GM13976 (cell line): ENCODE measurements at regions not wholly inside any gene's neighbourhood (a gene's known extent, or its start where the extent isn't known, plus 50 kb on each side); places are given as distances from the start of the nearest gene placed in this dataset.

Experiments used
- DNase-seq: peaks from one replicate; pipeline ENCODE4 v3.0.0; 2012; ENCODE audit warnings: low spot score
- in situ Hi-C: fragments of 300-500 bp; cut with MboI; formaldehyde crosslinking; loops from one replicate; pipeline ENCODE4 v1.12.0; 2022; ENCODE audit warnings: low sequenced_read_pairs, mixed read lengths, inconsistent platforms; ENCODE audit not compliant: unreplicated experiment
- TF ChIP-seq, protein P1 (sequence below): IDR thresholded peaks from 2 replicates; pipeline ENCODE4 v1.5.1; 2012; ENCODE audit warnings: borderline replicate concordance, mild to moderate bottlenecking; ENCODE audit not compliant: insufficient read depth; ENCODE audit errors: extremely low read depth, missing control alignments, control extremely low read depth

DNA sequence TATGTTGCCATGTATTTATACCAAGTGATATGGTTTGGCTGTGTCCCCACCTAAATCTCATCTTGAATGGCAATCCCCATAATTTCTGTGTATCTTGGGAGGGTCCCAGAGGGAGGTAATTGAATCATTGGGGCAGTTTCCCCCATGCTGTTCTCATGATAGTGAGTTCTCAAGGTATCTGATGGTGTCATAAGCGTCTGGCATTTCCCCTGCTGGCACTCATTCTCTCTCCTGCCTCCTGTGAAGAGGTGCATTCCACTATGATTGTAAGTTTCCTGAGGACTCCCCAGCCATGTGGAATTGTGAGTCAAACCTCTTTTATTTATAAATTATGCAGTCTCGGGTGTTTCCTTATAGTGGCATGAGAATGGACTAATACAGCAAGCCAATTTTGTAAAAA lies 140.8 kb upstream of the ADAMTSL1 start:
- TF ChIP-seq, protein P1, sequence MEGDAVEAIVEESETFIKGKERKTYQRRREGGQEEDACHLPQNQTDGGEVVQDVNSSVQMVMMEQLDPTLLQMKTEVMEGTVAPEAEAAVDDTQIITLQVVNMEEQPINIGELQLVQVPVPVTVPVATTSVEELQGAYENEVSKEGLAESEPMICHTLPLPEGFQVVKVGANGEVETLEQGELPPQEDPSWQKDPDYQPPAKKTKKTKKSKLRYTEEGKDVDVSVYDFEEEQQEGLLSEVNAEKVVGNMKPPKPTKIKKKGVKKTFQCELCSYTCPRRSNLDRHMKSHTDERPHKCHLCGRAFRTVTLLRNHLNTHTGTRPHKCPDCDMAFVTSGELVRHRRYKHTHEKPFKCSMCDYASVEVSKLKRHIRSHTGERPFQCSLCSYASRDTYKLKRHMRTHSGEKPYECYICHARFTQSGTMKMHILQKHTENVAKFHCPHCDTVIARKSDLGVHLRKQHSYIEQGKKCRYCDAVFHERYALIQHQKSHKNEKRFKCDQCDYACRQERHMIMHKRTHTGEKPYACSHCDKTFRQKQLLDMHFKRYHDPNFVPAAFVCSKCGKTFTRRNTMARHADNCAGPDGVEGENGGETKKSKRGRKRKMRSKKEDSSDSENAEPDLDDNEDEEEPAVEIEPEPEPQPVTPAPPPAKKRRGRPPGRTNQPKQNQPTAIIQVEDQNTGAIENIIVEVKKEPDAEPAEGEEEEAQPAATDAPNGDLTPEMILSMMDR, result no peak
- in situ Hi-C loops, result no loop called here
- no peak for DNase-seq

DNA sequence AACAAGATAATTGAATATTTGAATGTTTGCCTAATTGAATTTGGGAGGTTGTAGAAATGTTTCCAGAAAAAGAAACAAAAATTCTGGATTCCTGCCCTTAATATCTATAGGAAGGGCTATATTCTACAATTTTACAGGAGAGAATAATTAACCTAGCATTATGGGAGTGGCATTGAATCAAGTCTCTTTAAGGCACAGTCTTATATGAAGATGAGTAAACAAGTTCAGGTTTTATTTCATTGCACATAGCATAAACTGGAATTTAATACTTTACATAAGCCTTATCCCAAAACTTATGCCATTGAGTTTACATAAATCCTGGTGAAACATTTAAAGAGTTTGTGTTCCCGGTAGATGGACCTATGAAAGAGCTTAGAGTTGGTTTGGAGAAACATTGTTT lies 138.1 kb upstream of the ADAMTSL1 start:
- no peak for DNase-seq
- TF ChIP-seq, protein P1, result no peak
- in situ Hi-C loops, result no loop called here

DNA sequence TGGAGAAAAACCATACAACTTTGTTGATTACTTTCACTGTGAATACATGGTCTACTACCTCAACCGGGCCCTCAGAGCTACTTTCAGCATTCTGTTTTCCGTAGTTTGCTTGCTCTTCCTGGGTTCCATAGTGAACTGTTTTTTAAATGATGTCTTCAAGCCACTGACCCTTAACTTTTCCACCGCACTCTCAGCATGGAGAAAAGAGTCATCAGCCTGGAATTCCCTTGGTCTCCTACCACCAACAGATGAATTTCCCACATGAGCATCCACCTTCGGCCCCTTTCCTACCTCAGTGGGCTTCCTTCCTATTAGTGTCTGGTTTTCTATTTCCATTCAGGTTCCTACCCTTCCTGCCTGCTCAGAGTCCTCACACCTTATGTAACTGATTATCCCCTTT lies 135.9 kb upstream of the ADAMTSL1 start:
- TF ChIP-seq, protein P1, result no peak
- in situ Hi-C loops, result no loop called here
- DNase-seq, result no peak

DNA sequence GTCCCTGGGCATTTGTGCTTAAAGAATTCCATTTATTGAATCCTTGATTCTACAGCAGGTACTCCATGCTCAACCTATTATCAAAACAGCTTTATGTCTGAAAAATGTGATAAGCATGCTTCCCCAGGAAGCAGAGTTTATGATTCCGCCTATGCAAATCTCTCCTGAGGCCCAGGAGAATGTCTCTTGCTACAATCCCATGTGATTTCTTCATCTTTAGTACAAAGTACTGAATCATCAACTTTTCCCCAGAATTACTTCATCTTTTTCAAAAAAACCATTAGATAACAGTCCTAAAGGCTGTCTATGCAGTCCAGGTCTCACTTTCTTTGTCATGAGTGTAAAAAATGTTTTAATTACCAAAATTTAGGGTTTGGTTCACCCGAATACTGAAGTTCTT lies 130.2 kb upstream of the ADAMTSL1 start:
- no peak for DNase-seq
- in situ Hi-C loops, result no loop called here
- TF ChIP-seq, protein P1, result no peak

DNA sequence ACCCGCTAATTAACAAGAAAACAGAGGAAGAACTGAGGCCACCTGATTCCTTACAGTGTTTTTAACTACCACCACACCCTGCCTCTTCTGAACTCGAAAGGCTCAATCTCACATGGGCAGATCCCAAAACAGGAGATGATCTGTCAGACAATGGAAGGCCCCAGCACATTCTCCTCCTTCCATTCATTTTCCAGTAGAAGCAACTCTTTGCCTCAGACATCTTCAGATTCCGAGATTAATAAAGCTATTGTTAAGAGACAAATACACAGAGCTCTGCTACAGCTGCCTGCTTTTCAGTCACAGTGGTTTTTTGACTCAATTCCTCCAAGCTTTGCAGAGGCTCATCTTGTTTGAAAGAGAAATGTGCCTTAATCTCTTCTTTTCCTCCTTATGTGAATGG lies 127.2 kb upstream of the ADAMTSL1 start:
- no peak for DNase-seq
- in situ Hi-C loops, result no loop called here
- TF ChIP-seq, protein P1, result no peak

DNA sequence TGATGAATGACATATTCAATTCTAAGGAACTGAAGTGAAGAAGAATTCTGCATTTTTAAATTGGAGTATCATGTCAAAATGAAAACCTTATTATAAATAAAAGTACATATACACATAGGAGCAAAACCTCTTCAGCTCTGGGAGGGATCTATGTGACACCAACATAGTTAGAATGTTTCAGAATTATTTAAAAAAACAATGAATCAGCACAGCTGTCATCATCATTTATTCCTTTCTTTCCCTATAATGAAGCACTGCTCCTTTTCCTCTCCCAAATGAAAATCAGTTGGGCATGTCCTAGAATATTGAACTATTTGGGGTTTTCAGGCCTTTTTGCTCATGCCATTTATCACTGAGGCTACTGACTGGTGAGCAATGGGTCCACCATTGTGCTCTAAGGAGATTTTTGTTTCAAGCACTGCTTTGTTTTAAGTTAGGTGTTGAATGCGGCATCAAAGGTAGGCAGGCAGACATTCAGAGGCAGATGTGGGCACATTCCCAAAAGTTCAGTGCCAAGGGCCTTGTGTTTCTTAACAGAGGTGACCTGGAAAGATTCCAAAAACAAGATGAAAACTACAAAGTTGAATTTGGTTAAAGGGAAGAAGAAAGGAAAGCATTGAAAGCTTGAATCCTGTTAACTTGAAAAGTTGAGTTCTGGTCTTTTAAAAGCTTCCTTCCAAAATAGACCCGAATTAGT lies 126.4 kb upstream of the ADAMTSL1 start:
- in situ Hi-C loops, result no loop called here
- TF ChIP-seq, protein P1, result no peak
- DNase-seq, result no peak

DNA sequence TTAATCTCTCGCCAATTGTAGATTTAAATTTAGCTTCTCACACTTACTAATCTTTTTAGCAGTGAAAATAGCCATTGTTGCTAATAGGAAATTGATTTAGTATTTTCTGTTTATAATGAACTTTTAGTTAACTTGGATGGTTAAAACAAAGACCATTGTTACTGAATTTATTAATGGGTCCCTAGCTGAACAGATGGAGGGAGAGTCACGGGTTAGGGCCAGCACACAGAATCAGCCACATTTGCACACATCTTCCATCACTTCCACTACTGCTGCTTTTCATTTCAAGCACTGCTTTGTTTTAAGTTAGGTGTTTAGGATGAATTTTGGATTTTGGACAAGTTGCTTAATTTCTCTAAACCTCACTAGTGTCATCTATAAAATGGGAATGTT lies 125.9 kb upstream of the ADAMTSL1 start:
- no peak for DNase-seq
- TF ChIP-seq, protein P1, result no peak
- in situ Hi-C loops, result no loop called here
